ENCODE measurements at regions not wholly inside any gene's neighbourhood (a gene's known extent, or its start where the extent isn't known, plus 50 kb on each side); places are given as distances from the start of the nearest gene placed in this dataset.

DNA sequence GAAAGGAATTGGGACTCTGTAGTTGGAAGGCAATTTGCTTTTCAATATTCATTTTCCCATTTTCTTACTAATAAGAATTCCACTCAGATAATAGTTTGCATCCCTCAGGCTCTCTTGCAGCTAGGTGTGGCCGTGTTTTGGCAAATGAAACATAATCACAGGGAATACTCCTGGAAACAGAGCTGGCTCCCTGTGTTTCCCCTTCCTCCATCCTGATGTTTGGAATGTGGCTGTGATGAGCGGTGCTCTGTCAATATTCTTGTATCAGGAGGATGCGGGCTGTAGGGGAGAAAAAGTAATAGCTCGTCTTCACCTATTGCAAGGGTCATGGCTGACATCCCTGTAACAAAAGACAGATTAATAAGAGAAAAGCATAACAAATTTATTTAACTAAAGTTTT lies 271.0 kb downstream of the MYCN start:
- TF ChIP-seq, protein P1, sequence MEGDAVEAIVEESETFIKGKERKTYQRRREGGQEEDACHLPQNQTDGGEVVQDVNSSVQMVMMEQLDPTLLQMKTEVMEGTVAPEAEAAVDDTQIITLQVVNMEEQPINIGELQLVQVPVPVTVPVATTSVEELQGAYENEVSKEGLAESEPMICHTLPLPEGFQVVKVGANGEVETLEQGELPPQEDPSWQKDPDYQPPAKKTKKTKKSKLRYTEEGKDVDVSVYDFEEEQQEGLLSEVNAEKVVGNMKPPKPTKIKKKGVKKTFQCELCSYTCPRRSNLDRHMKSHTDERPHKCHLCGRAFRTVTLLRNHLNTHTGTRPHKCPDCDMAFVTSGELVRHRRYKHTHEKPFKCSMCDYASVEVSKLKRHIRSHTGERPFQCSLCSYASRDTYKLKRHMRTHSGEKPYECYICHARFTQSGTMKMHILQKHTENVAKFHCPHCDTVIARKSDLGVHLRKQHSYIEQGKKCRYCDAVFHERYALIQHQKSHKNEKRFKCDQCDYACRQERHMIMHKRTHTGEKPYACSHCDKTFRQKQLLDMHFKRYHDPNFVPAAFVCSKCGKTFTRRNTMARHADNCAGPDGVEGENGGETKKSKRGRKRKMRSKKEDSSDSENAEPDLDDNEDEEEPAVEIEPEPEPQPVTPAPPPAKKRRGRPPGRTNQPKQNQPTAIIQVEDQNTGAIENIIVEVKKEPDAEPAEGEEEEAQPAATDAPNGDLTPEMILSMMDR (IDR thresholded peaks at IDR 0.05): no peak
- TF ChIP-seq POLR2A (IDR thresholded peaks at IDR 0.05): no peak
- TF ChIP-seq POLR2AphosphoS5 (IDR thresholded peaks at IDR 0.05): no peak
